ENCODE measurements at regions not wholly inside any gene's neighbourhood (a gene's known extent, or its start where the extent isn't known, plus 50 kb on each side); places are given as distances from the start of the nearest gene placed in this dataset.

DNA sequence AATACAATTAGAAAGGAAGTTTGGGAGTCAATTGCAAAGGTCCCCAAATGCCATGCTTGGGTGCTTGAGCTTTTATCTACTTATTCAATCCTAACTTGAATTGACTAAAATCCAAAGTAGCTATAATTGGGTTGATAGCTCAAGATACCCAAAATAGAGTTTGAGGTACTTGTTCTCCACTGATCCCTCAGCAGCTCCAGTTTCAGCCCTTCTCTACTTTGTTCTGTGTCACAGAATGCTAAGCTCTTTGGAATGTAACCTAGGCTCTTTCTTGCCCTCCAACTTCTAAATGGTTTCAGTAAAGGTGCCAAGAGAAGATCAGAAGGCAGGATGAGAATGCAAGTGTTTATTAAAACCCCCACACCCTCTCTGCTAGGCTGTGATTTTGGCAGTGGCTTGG, 251.4 kb upstream of the CLEC14A start:
- intact Hi-C loops (cut with micrococcal nuclease): no loop called here
- ChIA-PET POLR2A (interaction anchor here (0.6 kb wide), 1 partner anchor 52 kb away, joined by 3 read pairs; no protein-coding TSS in a partner anchor), CTCF (interaction anchor here (0.7 kb wide), 1 partner anchor 1393 kb away, joined by 3 read pairs; no protein-coding TSS in a partner anchor)
- H3K27ac ChIP-seq (ENCODE audit: low read depth, low read length): no peak overlapping the region
- ATAC-seq (no peak), DNase-seq (no peak)
- H3K27ac Mint-ChIP-seq: no peak overlapping the region
- H3K36me3 ChIP-seq (ENCODE audit: control insufficient read depth in 2 of 3, insufficient read depth in 3 of 3, low read length in 3 of 3): no peaks in the 10 kb centered on the region
- no peaks in the 10 kb centered on the region for H3K9me3 ChIP-seq (ENCODE audit: control insufficient read depth in 2 of 3, low read length in 3 of 3)
- no peaks in the 10 kb centered on the region for H3K4me1 Mint-ChIP-seq
- H3K4me1 ChIP-seq (ENCODE audit: control insufficient read depth in 2 of 2, insufficient read depth in 2 of 2, low read length in 2 of 2): no peaks in the 10 kb centered on the region
- peaks cover 0 to 12% (median 0%) of the 10 kb centered on the region in 11 donors for H3K9me3 Mint-ChIP-seq
- H3K27me3 Mint-ChIP-seq: peaks cover 0 to 14% (median 5%) of the 10 kb centered on the region in 5 donors
- H3K4me3 Mint-ChIP-seq: no peak overlapping the region
- H3K36me3 Mint-ChIP-seq: no peaks in the 10 kb centered on the region
- H3K27me3 ChIP-seq (ENCODE audit: control insufficient read depth in 2 of 2, insufficient read depth in 2 of 2, low read length in 2 of 2): no peaks in the 10 kb centered on the region
- H3K4me3 ChIP-seq (ENCODE audit: low read length): no peak overlapping the region

DNA sequence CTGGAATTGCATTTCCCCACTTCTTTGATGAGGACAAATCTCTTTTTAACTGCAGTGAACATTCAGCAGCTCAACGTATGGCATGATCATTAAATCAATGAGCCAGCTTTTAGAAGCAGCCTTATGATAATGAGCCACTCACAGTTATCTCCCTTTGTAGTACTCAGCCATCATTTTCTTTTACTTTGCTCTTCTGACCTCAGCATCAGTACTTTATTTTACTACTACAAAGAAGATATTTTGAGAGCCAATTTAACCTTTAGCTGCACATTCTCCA, 250.0 kb upstream of the CLEC14A start:
- H3K27me3 ChIP-seq (ENCODE audit: control insufficient read depth in 2 of 2, insufficient read depth in 2 of 2, low read length in 2 of 2): no peaks in the 10 kb centered on the region
- ChIA-PET CTCF (no interaction called here), POLR2A (no interaction called here)
- peaks cover 0 to 15% (median 5%) of the 10 kb centered on the region in 5 donors for H3K27me3 Mint-ChIP-seq
- no peaks in the 10 kb centered on the region for H3K4me1 Mint-ChIP-seq
- H3K36me3 ChIP-seq (ENCODE audit: control insufficient read depth in 2 of 3, insufficient read depth in 3 of 3, low read length in 3 of 3): no peaks in the 10 kb centered on the region
- no peaks in the 10 kb centered on the region for H3K36me3 Mint-ChIP-seq
- ATAC-seq: no peak
- peaks cover 0 to 8% (median 0%) of the 10 kb centered on the region in 11 donors for H3K9me3 Mint-ChIP-seq
- H3K9me3 ChIP-seq (ENCODE audit: control insufficient read depth in 2 of 3, low read length in 3 of 3): no peaks in the 10 kb centered on the region
- intact Hi-C loops (cut with micrococcal nuclease): no loop called here
- H3K4me3 ChIP-seq (ENCODE audit: low read length): no peak overlapping the region
- no peak overlapping the region for H3K4me3 Mint-ChIP-seq
- no peaks in the 10 kb centered on the region for H3K4me1 ChIP-seq (ENCODE audit: control insufficient read depth in 2 of 2, insufficient read depth in 2 of 2, low read length in 2 of 2)
- H3K27ac Mint-ChIP-seq: no peak overlapping the region
- DNase-seq: no peak
- no peak overlapping the region for H3K27ac ChIP-seq (ENCODE audit: low read depth, low read length)

DNA sequence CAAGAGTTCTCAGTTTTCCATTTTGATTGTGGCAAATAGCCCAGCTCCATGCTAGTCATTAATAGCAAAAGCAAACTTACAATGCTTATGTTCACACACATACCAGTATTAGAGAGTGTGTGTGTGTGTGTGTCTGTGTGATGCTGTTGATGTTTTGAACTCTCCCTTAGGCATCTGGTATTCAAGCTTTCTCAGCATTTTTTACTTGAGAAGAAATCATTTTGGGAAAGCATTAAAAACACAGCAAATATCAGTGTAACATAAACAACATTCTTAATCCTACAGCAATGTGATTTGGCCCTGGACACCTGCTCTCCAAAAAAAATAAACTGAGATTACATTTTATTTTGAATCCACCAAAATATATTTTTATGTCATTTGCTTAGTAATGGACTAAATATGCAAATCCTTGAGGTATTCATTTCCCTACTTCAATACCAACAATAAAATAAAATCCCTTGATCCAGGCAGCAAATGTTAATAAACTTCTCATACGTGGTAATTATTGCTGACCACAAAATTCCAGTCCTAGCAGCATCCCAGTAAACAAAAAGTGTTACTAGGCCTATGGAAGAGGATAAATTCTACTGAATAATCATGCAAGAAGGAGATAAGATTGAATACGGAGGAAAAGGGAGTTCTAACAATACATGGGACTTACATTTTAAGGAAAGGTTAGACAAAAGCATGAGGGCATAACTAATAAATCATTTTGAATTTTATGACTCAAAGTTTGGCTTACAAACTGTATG, 249.5 kb upstream of the CLEC14A start:
- POLR2A ChIA-PET: no interaction called here
- Histone ChIP-seq H3K4me1 (ENCODE audit: control insufficient read depth in 2 of 2, insufficient read depth in 2 of 2, low read length in 2 of 2) (no peaks in the 10 kb centered on the region), H3K4me3 (ENCODE audit: low read length) (no peak overlapping the region), H3K27ac (ENCODE audit: low read depth, low read length) (no peak overlapping the region), H3K9me3 (ENCODE audit: control insufficient read depth in 2 of 3, low read length in 3 of 3) (no peaks in the 10 kb centered on the region), H3K36me3 (ENCODE audit: control insufficient read depth in 2 of 3, insufficient read depth in 3 of 3, low read length in 3 of 3) (no peaks in the 10 kb centered on the region), H3K27me3 (ENCODE audit: control insufficient read depth in 2 of 2, insufficient read depth in 2 of 2, low read length in 2 of 2) (no peaks in the 10 kb centered on the region)
- DNase-seq (no peak), ATAC-seq (no peak)
- Mint-ChIP-seq H3K4me1 (no peaks in the 10 kb centered on the region), H3K4me3 (no peak overlapping the region), H3K27me3 (peaks cover 0 to 18% (median 5%) of the 10 kb centered on the region in 5 donors), H3K36me3 (no peaks in the 10 kb centered on the region), H3K9me3 (peaks cover 0 to 8% (median 0%) of the 10 kb centered on the region in 11 donors), H3K27ac (no peak overlapping the region)
- intact Hi-C loops (cut with micrococcal nuclease): no loop called here
- CTCF ChIA-PET: no interaction called here

DNA sequence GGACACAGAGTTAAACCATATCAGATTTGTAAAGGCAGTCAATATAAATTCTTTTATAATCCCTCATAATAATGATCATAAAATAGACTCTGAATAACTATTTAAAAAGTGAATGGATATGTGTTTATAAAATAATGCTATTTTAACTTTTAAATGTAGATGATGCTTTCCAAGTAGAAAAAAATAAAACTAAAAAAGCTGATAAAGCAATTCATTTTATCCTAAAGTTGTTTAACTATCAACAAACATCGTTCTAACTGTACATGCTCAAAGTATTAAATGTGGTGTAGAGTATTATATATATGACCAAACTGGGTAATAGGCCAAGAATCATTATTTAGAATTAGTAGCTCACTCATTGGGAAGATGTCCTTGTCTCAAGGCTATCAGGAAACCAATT, 248.3 kb upstream of the CLEC14A start:
- CTCF ChIA-PET: no interaction called here
- Mint-ChIP-seq H3K4me1 (no peaks in the 10 kb centered on the region), H3K27me3 (peaks cover 0 to 18% (median 2%) of the 10 kb centered on the region in 5 donors)

DNA sequence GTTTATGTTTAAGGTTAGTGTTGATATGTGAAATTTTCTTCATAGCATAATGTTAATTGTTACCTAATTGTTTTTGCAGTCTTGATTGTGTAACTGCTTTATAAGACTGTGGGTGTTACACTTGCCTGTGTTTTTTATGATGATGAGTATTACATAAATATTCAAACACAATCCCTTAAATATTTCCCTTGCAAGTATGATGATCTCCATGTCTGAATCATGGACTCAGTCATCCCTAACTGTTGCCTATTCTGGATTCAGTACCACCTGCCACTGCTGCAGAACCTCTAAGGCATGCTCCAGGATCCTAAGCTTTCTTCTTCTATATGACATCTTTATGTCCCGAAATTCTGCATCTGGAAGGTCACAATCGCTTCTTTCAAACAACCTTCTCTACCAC, 246.3 kb upstream of the CLEC14A start:
- Mint-ChIP-seq H3K4me3 (no peak overlapping the region), H3K36me3 (no peaks in the 10 kb centered on the region), H3K9me3 (peaks cover 0 to 12% (median 1%) of the 10 kb centered on the region in 11 donors), H3K27me3 (peaks cover 0 to 18% (median 0%) of the 10 kb centered on the region in 5 donors), H3K27ac (no peak overlapping the region), H3K4me1 (no peaks in the 10 kb centered on the region)
- no peak for DNase-seq
- intact Hi-C loops (cut with micrococcal nuclease): no loop called here
- ChIA-PET CTCF (no interaction called here), POLR2A (no interaction called here)
- no peak overlapping the region for H3K27ac ChIP-seq (ENCODE audit: low read depth, low read length)
- no peak for ATAC-seq
- H3K4me1 ChIP-seq (ENCODE audit: control insufficient read depth in 2 of 2, insufficient read depth in 2 of 2, low read length in 2 of 2): no peaks in the 10 kb centered on the region
- H3K27me3 ChIP-seq (ENCODE audit: control insufficient read depth in 2 of 2, insufficient read depth in 2 of 2, low read length in 2 of 2): no peaks in the 10 kb centered on the region
- no peaks in the 10 kb centered on the region for H3K9me3 ChIP-seq (ENCODE audit: control insufficient read depth in 2 of 3, low read length in 3 of 3)
- no peaks in the 10 kb centered on the region for H3K36me3 ChIP-seq (ENCODE audit: control insufficient read depth in 2 of 3, insufficient read depth in 3 of 3, low read length in 3 of 3)
- no peak overlapping the region for H3K4me3 ChIP-seq (ENCODE audit: low read length)

More for the DNA sequence above, 248.3 kb upstream of the CLEC14A start:
- Mint-ChIP-seq H3K36me3 (no peaks in the 10 kb centered on the region), H3K4me3 (no peak overlapping the region), H3K9me3 (peaks cover 0 to 10% (median 0%) of the 10 kb centered on the region in 11 donors), H3K27ac (no peak overlapping the region)
- no peaks in the 10 kb centered on the region for H3K4me1 ChIP-seq (ENCODE audit: control insufficient read depth in 2 of 2, insufficient read depth in 2 of 2, low read length in 2 of 2)
- H3K36me3 ChIP-seq (ENCODE audit: control insufficient read depth in 2 of 3, insufficient read depth in 3 of 3, low read length in 3 of 3): no peaks in the 10 kb centered on the region
- no peaks in the 10 kb centered on the region for H3K9me3 ChIP-seq (ENCODE audit: control insufficient read depth in 2 of 3, low read length in 3 of 3)
- no peak for ATAC-seq
- POLR2A ChIA-PET: no interaction called here
- no peaks in the 10 kb centered on the region for H3K27me3 ChIP-seq (ENCODE audit: control insufficient read depth in 2 of 2, insufficient read depth in 2 of 2, low read length in 2 of 2)
- intact Hi-C loops (cut with micrococcal nuclease): no loop called here
- DNase-seq: no peak
- no peak overlapping the region for H3K27ac ChIP-seq (ENCODE audit: low read depth, low read length)
- no peak overlapping the region for H3K4me3 ChIP-seq (ENCODE audit: low read length)

DNA sequence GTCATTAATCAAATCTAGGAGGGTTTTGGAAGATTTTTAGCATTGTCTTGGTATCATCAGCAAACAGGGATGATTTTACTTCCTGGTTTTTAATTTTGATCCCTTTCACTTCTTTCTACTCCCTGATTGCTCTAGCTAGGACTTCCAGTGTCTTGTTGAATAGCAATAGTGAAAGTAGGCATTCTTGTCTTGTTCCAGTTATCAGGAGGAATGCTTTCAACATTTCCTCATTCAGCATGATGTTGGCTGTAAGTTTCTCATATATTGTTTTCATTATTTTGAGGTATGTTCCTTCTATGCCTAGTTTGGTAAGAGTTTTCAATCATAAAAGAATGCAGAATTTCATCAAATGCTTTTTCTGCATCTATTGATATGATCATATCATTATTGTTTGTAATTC, 244.2 kb upstream of the CLEC14A start:
- ATAC-seq (no peak), DNase-seq (no peak)
- no peak overlapping the region for H3K27ac ChIP-seq (ENCODE audit: low read depth, low read length)
- CTCF ChIA-PET: no interaction called here
- POLR2A ChIA-PET: no interaction called here
- Mint-ChIP-seq H3K36me3 (no peaks in the 10 kb centered on the region), H3K9me3 (peaks cover 0 to 19% (median 3%) of the 10 kb centered on the region in 11 donors), H3K4me3 (no peak overlapping the region), H3K27ac (no peak overlapping the region), H3K27me3 (peaks cover 0 to 18% (median 0%) of the 10 kb centered on the region in 5 donors), H3K4me1 (no peaks in the 10 kb centered on the region)
- H3K4me3 ChIP-seq (ENCODE audit: low read length): no peak overlapping the region
- no peaks in the 10 kb centered on the region for H3K36me3 ChIP-seq (ENCODE audit: control insufficient read depth in 2 of 3, insufficient read depth in 3 of 3, low read length in 3 of 3)
- no peaks in the 10 kb centered on the region for H3K9me3 ChIP-seq (ENCODE audit: control insufficient read depth in 2 of 3, low read length in 3 of 3)
- H3K27me3 ChIP-seq (ENCODE audit: control insufficient read depth in 2 of 2, insufficient read depth in 2 of 2, low read length in 2 of 2): no peaks in the 10 kb centered on the region
- no peaks in the 10 kb centered on the region for H3K4me1 ChIP-seq (ENCODE audit: control insufficient read depth in 2 of 2, insufficient read depth in 2 of 2, low read length in 2 of 2)
- intact Hi-C loops (cut with micrococcal nuclease): no loop called here

DNA sequence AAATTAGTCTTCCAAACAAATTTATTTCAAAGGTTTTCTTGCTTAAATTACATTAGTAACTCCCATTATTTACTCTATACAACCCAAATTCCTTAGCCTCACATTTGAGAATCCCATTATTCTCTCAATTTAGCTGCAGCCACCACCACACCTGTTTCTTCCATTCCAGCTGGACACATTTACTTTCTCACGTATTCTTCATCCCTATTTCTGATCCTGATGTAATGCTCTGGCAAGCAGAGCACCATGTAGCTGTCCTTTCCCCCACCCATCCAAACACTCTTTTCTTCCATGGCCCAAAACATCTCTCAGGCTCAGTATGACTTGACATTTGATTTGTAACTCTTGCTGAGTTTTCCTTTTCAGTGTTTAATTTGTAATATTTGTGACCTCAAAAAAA, 240.2 kb upstream of the CLEC14A start:
- ChIA-PET POLR2A (no interaction called here), CTCF (no interaction called here)
- H3K9me3 ChIP-seq (ENCODE audit: control insufficient read depth in 2 of 3, low read length in 3 of 3): no peaks in the 10 kb centered on the region
- ATAC-seq (no peak), DNase-seq (no peak)
- no peaks in the 10 kb centered on the region for H3K27me3 ChIP-seq (ENCODE audit: control insufficient read depth in 2 of 2, insufficient read depth in 2 of 2, low read length in 2 of 2)
- no peaks in the 10 kb centered on the region for H3K4me1 ChIP-seq (ENCODE audit: control insufficient read depth in 2 of 2, insufficient read depth in 2 of 2, low read length in 2 of 2)
- H3K27ac ChIP-seq (ENCODE audit: low read depth, low read length): no peak overlapping the region
- Mint-ChIP-seq H3K27ac (no peak overlapping the region), H3K27me3 (peaks cover 0 to 9% (median 0%) of the 10 kb centered on the region in 5 donors), H3K9me3 (peaks cover 0 to 27% (median 10%) of the 10 kb centered on the region in 11 donors), H3K4me1 (no peaks in the 10 kb centered on the region), H3K36me3 (no peaks in the 10 kb centered on the region), H3K4me3 (no peak overlapping the region)
- intact Hi-C loops (cut with micrococcal nuclease): no loop called here
- no peak overlapping the region for H3K4me3 ChIP-seq (ENCODE audit: low read length)
- H3K36me3 ChIP-seq (ENCODE audit: control insufficient read depth in 2 of 3, insufficient read depth in 3 of 3, low read length in 3 of 3): no peaks in the 10 kb centered on the region
